ENCODE measurements at regions not wholly inside any gene's neighbourhood (a gene's known extent, or its start where the extent isn't known, plus 50 kb on each side); places are given as distances from the start of the nearest gene placed in this dataset.
A peak's percentile ranks its signal among the peaks of the same experiment; 100 is the strongest.

GRCh38 chr3:27661797-27662196, 60.3 kb downstream of the EOMES start:
- Mint-ChIP-seq H3K4me3 (no peak overlapping the region), H3K9me3 (no peaks in the 10 kb centered on the region), H3K27me3 (no peaks in the 10 kb centered on the region), H3K36me3 (ENCODE audit: low read depth) (no peaks in the 10 kb centered on the region), H3K27ac (no peak overlapping the region), H3K4me1 (ENCODE audit: low read depth) (peaks cover 16% of the 10 kb centered on the region)
- DNase-seq, result no peak

GRCh38 chr3:27659279-27660021, 62.7 kb downstream of the EOMES start:
- DNase-seq, result peak; percentile 54
- no peak overlapping the region for H3K27ac Mint-ChIP-seq
- no peak overlapping the region for H3K4me3 Mint-ChIP-seq
- no peaks in the 10 kb centered on the region for H3K9me3 Mint-ChIP-seq
- H3K27me3 Mint-ChIP-seq, result no peaks in the 10 kb centered on the region
- H3K4me1 Mint-ChIP-seq (ENCODE audit: low read depth), result peaks cover 10% of the 10 kb centered on the region
- no peaks in the 10 kb centered on the region for H3K36me3 Mint-ChIP-seq (ENCODE audit: low read depth)

DNA sequence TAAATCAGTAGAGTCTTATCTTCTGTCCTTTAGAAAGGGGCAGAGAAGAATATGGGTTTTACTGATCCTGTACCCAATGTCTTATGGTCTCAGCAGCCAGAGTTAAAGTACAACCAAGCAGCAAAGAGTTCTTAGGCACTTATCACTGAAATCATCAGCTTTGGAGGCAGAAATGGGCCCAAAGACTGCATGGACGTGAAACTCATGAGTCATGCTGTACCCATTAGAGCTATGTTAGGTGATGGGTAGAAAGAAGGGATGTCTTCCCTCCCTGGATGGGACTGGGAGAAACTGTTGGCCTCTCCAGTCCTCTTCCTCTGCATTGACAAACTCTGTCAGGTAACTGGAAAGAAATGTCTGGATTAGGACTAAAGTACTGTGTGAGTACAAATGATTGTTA, 63.4 kb downstream of the EOMES start:
- Mint-ChIP-seq H3K9me3 (no peaks in the 10 kb centered on the region), H3K27ac (no peak overlapping the region), H3K4me1 (ENCODE audit: low read depth) (peaks cover 10% of the 10 kb centered on the region), H3K4me3 (no peak overlapping the region), H3K36me3 (ENCODE audit: low read depth) (no peaks in the 10 kb centered on the region), H3K27me3 (peaks cover 1% of the 10 kb centered on the region)
- no peak for DNase-seq

DNA sequence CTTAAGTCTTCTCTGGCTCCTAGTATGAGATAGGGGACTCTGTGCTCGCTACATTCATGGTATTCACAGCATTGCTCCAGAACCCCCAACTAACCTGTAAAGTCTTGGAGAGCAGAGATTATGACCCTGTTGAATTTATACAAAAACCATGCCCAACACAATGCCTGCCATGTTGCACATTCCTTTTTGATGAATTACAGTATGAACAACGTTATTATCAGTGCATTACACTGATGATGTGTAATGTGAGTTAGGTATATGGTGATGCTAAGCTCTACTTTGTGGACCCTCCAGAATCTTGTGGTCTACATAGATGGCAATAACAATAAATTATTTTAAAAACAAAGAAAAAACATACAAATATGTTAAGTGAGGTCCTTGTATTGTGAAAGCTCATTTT, 64.3 kb downstream of the EOMES start:
- Mint-ChIP-seq H3K4me1 (ENCODE audit: low read depth) (peaks cover 10% of the 10 kb centered on the region), H3K4me3 (no peak overlapping the region), H3K27me3 (peaks cover 2% of the 10 kb centered on the region), H3K27ac (no peak overlapping the region), H3K36me3 (ENCODE audit: low read depth) (no peaks in the 10 kb centered on the region), H3K9me3 (no peaks in the 10 kb centered on the region)
- DNase-seq, result no peak

DNA sequence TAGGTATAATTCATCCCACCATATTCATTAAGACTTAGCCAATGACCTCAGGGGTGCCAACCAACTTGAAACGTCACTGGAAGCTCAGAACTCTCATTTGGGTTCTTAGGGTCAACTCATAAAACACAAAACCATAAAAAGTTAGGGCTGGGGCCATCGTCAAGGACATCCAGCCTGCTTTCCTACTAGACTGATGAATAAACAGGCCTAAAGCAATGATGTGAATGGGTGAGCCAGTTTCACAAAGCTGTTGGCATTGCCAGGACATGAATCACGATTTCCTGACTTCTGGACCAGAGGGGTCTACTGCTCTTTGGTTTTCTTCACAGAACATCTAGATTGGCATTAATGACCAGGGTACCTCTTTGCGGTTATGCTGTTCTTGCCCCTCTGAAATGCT, 64.7 kb downstream of the EOMES start:
- Mint-ChIP-seq H3K4me1 (ENCODE audit: low read depth) (peaks cover 10% of the 10 kb centered on the region), H3K36me3 (ENCODE audit: low read depth) (no peaks in the 10 kb centered on the region), H3K27ac (no peak overlapping the region), H3K4me3 (no peak overlapping the region), H3K27me3 (peaks cover 2% of the 10 kb centered on the region), H3K9me3 (no peaks in the 10 kb centered on the region)
- no peak for DNase-seq

- H3K27ac Mint-ChIP-seq, result no peak overlapping the region
- no peaks in the 10 kb centered on the region for H3K9me3 Mint-ChIP-seq
- H3K4me1 Mint-ChIP-seq (ENCODE audit: low read depth), result peaks cover 5% of the 10 kb centered on the region
- H3K27me3 Mint-ChIP-seq, result peaks cover 2% of the 10 kb centered on the region
- H3K4me3 Mint-ChIP-seq, result no peak overlapping the region
- no peak for DNase-seq
- H3K36me3 Mint-ChIP-seq (ENCODE audit: low read depth), result no peaks in the 10 kb centered on the region
Measured at GRCh38 chr3:27656790-27657189, 65.3 kb downstream of the EOMES start.

DNA sequence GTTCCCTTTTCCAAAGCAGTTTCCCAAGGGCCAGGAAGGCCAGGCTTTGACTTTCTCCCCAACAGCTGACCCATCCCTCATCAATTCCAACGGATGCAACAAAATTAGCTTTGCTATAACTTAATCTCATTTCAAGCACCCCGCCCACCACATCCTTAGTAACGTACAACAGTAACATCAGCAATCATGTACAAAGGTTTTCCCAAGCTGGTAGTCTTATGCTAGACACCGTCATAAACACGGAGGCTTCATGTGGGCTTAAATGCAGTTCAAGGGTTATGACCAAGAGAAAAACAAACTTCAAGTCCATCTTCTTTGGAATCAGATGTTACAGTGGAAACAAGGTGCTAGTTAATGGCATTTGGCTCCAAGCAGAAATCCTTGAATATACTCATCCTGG, 66.6 kb downstream of the EOMES start:
- no peak for DNase-seq
- no peak overlapping the region for H3K4me3 Mint-ChIP-seq
- peaks cover 2% of the 10 kb centered on the region for H3K27me3 Mint-ChIP-seq
- no peaks in the 10 kb centered on the region for H3K36me3 Mint-ChIP-seq (ENCODE audit: low read depth)
- no peak overlapping the region for H3K27ac Mint-ChIP-seq
- peaks cover 1% of the 10 kb centered on the region for H3K4me1 Mint-ChIP-seq (ENCODE audit: low read depth)
- H3K9me3 Mint-ChIP-seq, result no peaks in the 10 kb centered on the region

DNA sequence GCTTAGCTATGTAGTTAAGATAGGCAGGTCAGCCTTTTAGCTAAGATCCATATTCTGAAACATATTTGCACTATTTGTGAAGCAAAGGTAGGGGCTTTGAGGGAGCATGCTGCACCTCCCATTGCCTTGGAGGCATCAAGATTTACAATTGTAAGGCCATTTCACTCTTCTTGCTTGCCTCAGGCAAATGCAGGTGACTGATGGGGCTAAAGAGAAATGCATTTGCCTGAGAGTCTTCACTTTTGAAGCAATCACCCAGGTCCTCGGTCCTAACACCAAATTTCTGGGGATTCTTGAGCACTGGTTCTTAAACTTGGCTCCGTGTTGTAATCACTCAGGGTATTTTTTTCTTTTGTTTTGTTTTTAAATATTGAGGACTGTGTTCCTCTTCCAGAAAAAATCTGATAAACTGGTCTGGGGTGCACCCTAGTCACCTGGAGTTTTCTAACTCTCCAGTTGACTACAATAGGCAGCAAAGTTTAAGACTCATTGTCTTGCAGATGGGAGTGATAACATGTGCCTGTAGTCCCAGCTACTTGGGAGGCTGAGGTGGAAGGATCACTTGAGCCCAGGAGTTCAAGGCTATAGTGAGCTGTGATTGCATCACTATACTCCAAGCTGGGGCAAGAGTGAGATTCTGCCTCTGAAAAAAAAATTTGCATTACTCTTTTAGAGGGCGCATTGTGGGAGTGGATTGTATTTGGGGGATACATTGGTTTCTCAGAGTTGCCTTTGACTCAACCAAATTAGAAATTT, 68.1 kb downstream of the EOMES start:
- no peak overlapping the region for H3K27ac Mint-ChIP-seq
- no peaks in the 10 kb centered on the region for H3K36me3 Mint-ChIP-seq (ENCODE audit: low read depth)
- peaks cover 1% of the 10 kb centered on the region for H3K4me1 Mint-ChIP-seq (ENCODE audit: low read depth)
- H3K4me3 Mint-ChIP-seq, result no peak overlapping the region
- DNase-seq, result no peak
- H3K27me3 Mint-ChIP-seq, result peaks cover 2% of the 10 kb centered on the region
- no peaks in the 10 kb centered on the region for H3K9me3 Mint-ChIP-seq

GRCh38 chr3:27649277-27649676, 72.8 kb downstream of the EOMES start:
- Mint-ChIP-seq H3K4me1 (ENCODE audit: low read depth) (no peaks in the 10 kb centered on the region), H3K9me3 (no peaks in the 10 kb centered on the region), H3K4me3 (no peak overlapping the region), H3K36me3 (ENCODE audit: low read depth) (no peaks in the 10 kb centered on the region), H3K27ac (no peak overlapping the region), H3K27me3 (peaks cover 2% of the 10 kb centered on the region)
- DNase-seq, result no peak

- Mint-ChIP-seq H3K27ac (no peak overlapping the region), H3K4me3 (no peak overlapping the region), H3K9me3 (no peaks in the 10 kb centered on the region), H3K36me3 (ENCODE audit: low read depth) (no peaks in the 10 kb centered on the region), H3K27me3 (no peaks in the 10 kb centered on the region), H3K4me1 (ENCODE audit: low read depth) (no peaks in the 10 kb centered on the region)
- DNase-seq, result no peak
Measured at GRCh38 chr3:27646896-27647295, 75.2 kb downstream of the EOMES start.

GRCh38 chr3:27644941-27645340, 77.2 kb downstream of the EOMES start:
- H3K36me3 Mint-ChIP-seq (ENCODE audit: low read depth), result no peaks in the 10 kb centered on the region
- DNase-seq, result no peak
- no peaks in the 10 kb centered on the region for H3K27me3 Mint-ChIP-seq
- no peaks in the 10 kb centered on the region for H3K9me3 Mint-ChIP-seq
- no peak overlapping the region for H3K27ac Mint-ChIP-seq
- no peak overlapping the region for H3K4me3 Mint-ChIP-seq
- peaks cover 3% of the 10 kb centered on the region for H3K4me1 Mint-ChIP-seq (ENCODE audit: low read depth)

- Mint-ChIP-seq H3K9me3 (no peaks in the 10 kb centered on the region), H3K36me3 (ENCODE audit: low read depth) (no peaks in the 10 kb centered on the region), H3K4me1 (ENCODE audit: low read depth) (peaks cover 14% of the 10 kb centered on the region), H3K4me3 (no peak overlapping the region), H3K27ac (no peak overlapping the region), H3K27me3 (no peaks in the 10 kb centered on the region)
- no peak for DNase-seq
Measured at GRCh38 chr3:27643355-27643754, 78.8 kb downstream of the EOMES start.

DNA sequence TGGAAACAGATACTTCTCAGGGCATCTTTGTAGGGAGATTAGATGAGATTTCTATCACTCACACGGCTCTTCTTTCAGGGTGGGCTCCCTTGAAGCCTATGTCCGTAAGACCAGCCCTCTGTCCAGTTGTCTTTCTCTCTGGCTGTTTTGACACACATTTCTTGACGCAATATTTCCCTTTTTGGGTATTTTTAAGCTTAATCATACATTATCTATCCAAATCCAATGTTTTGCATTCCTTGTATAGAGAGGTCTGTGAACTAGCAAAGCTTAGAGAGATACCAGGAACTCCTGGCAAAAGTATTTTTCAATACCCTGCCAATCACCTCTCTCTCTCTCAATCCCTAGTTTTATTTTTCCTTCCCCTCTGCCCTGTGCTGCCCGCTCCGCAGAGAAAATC, 79.3 kb downstream of the EOMES start:
- no peak for DNase-seq
- H3K9me3 Mint-ChIP-seq, result no peaks in the 10 kb centered on the region
- H3K4me3 Mint-ChIP-seq, result no peak overlapping the region
- H3K36me3 Mint-ChIP-seq (ENCODE audit: low read depth), result no peaks in the 10 kb centered on the region
- no peaks in the 10 kb centered on the region for H3K27me3 Mint-ChIP-seq
- H3K27ac Mint-ChIP-seq, result no peak overlapping the region
- peaks cover 14% of the 10 kb centered on the region for H3K4me1 Mint-ChIP-seq (ENCODE audit: low read depth)

GRCh38 chr3:27641888-27642601, 80.1 kb downstream of the EOMES start:
- H3K27me3 Mint-ChIP-seq, result no peaks in the 10 kb centered on the region
- no peak for DNase-seq
- no peaks in the 10 kb centered on the region for H3K36me3 Mint-ChIP-seq (ENCODE audit: low read depth)
- H3K4me3 Mint-ChIP-seq, result no peak overlapping the region
- H3K4me1 Mint-ChIP-seq (ENCODE audit: low read depth), result peaks cover 14% of the 10 kb centered on the region
- H3K27ac Mint-ChIP-seq, result no peak overlapping the region
- no peaks in the 10 kb centered on the region for H3K9me3 Mint-ChIP-seq

- Mint-ChIP-seq H3K4me1 (ENCODE audit: low read depth) (peaks cover 14% of the 10 kb centered on the region), H3K4me3 (no peak overlapping the region), H3K9me3 (no peaks in the 10 kb centered on the region), H3K27me3 (no peaks in the 10 kb centered on the region), H3K36me3 (ENCODE audit: low read depth) (no peaks in the 10 kb centered on the region), H3K27ac (no peak overlapping the region)
- no peak for DNase-seq
Measured at GRCh38 chr3:27641271-27641800, 80.8 kb downstream of the EOMES start.
